ENCODE measurements at regions not wholly inside any gene's neighbourhood (a gene's known extent, or its start where the extent isn't known, plus 50 kb on each side); places are given as distances from the start of the nearest gene placed in this dataset.
A peak's percentile ranks its signal among the peaks of the same experiment; 100 is the strongest.

DNA sequence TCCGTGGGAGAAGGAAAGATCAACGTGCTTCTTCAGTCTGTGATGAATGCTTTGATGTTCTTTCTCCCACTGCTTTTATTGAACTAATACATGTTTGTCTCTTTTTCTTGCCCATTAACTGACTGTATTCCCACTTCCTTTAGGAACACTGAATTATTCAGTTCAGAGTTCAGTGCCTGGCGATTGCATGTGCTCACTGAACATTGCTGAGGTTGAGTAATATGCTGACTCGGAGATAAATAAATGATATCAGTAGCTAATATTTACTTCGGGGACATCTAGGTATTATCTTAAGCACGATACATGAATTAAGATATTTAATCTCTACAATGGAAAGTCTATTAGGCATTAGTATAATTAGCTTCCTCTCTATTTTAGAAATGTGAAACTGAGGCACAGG is 102.3 kb upstream of the OR5AK2 start:
- Histone ChIP-seq H3K4me2 (no peak overlapping the region), H4K20me1 (ENCODE audit: insufficient read depth) (no peaks in the 10 kb centered on the region), H2AFZ (ENCODE audit: low read depth) (no peak overlapping the region), H3K4me1 (ENCODE audit: control insufficient read depth in 1 of 2, insufficient read depth in 2 of 2, low read depth in 1 of 2, low read length in 1 of 2) (peaks cover 0 to 10% of the 10 kb centered on the region in 2 experiments; a peak in 2 of 4 replicates), H3K27ac (ENCODE audit: low read depth in 2 of 2, low read length in 1 of 2) (no peak overlapping the region; a peak in 1 of 4 replicates), H3K27me3 (ENCODE audit: insufficient read depth) (no peaks in the 10 kb centered on the region), H3K36me3 (replicated peaks in 1 of 2; ENCODE audit: control insufficient read depth in 1 of 2, insufficient read depth in 2 of 2, low read length in 1 of 2) (no peaks in the 10 kb centered on the region), H3K9me3 (no peaks in the 10 kb centered on the region), H3K9me2 (no peaks in the 10 kb centered on the region), H3F3A (replicated peaks; ENCODE audit: insufficient read depth) (no peaks in the 10 kb centered on the region), H3K4me3 (ENCODE audit: low read depth in 2 of 2, low read length in 1 of 2) (no peak overlapping the region), H3K79me2 (ENCODE audit: insufficient read depth) (no peaks in the 10 kb centered on the region), H3K9ac (no peak overlapping the region)
- ChIA-PET CTCF (interaction anchor here (2.0 to 2.1 kb wide), 2 partner anchors 45 to 363 kb away, joined by 6 to 7 read pairs; no protein-coding TSS in a partner anchor), POLR2A (no interaction called here)
- no peak for DNase-seq
- TF ChIP-seq GATA2 (CRISPR knock-in tag; IDR thresholded peaks at IDR 0.05) (no peak), NRF1 (IDR thresholded peaks at IDR 0.05; ENCODE audit: low read depth, low read length) (no peak), YY1 (IDR thresholded peaks at IDR 0.05; ENCODE audit: low read depth) (no peak), GABPA (IDR thresholded peaks at IDR 0.05; ENCODE audit: low read depth) (no peak)
- 37% methylated on average over 6 of the region's 6 CpGs for WGBS (ENCODE audit: low lambda C conversion rate)

DNA sequence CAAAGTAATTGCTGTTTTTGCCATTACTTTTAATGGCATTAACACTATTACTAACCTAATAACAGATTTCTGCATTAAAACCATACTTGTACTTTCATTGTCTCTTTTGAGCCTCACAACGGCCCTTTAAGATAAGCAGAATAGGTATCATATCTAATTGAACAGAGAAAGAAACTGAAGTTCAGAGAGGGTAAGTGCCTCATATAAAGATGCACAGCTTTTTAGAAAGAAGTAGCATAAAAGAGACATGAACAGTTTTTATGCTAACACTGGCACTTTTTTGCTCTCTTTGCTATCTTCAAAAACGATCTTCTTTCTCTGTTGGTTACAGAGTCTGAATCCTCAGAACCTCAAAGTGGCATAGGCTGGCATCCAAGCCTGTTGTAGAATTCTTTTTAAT is 102.9 kb upstream of the OR5AK2 start:
- DNase-seq: no peak
- no peaks in the 10 kb centered on the region for H3K36me3 ChIP-seq (replicated peaks in 1 of 2; ENCODE audit: control insufficient read depth in 1 of 2, insufficient read depth in 2 of 2, low read length in 1 of 2)
- H3F3A ChIP-seq (replicated peaks; ENCODE audit: insufficient read depth): no peaks in the 10 kb centered on the region
- ChIA-PET POLR2A (no interaction called here), CTCF (interaction anchor here (2.1 to 2.5 kb wide), 2 partner anchors 45 to 363 kb away, joined by 7 to 10 read pairs; no protein-coding TSS in a partner anchor)
- H4K20me1 ChIP-seq (ENCODE audit: insufficient read depth): no peaks in the 10 kb centered on the region
- no peak overlapping the region for H3K4me3 ChIP-seq (ENCODE audit: low read depth in 2 of 2, low read length in 1 of 2)
- H3K27me3 ChIP-seq (ENCODE audit: insufficient read depth): no peaks in the 10 kb centered on the region
- H3K9me3 ChIP-seq: no peaks in the 10 kb centered on the region
- H3K79me2 ChIP-seq (ENCODE audit: insufficient read depth): no peaks in the 10 kb centered on the region
- no peak overlapping the region for H2AFZ ChIP-seq (ENCODE audit: low read depth)
- H3K27ac ChIP-seq (ENCODE audit: low read depth in 2 of 2, low read length in 1 of 2): peak overlapping the region in 1 of 2 experiments; percentile 85; a peak in 1 of 4 replicates
- no peaks in the 10 kb centered on the region for H3K9me2 ChIP-seq
- H3K9ac ChIP-seq: no peak overlapping the region
- TF ChIP-seq RCOR1 (IDR thresholded peaks at IDR 0.05; ENCODE audit: low read length) (no peak), TAF1 (IDR thresholded peaks at IDR 0.05; ENCODE audit: borderline replicate concordance, low read depth, low read length) (no peak), MEF2A (IDR thresholded peaks at IDR 0.05; ENCODE audit: borderline replicate concordance, low read depth) (no peak)
- WGBS (ENCODE audit: low lambda C conversion rate): 17% methylated on average over 2 of the region's 2 CpGs
- H3K4me2 ChIP-seq: no peak overlapping the region
- peaks cover 0 to 10% of the 10 kb centered on the region in 2 experiments; a peak in 2 of 4 replicates for H3K4me1 ChIP-seq (ENCODE audit: control insufficient read depth in 1 of 2, insufficient read depth in 2 of 2, low read depth in 1 of 2, low read length in 1 of 2)

DNA sequence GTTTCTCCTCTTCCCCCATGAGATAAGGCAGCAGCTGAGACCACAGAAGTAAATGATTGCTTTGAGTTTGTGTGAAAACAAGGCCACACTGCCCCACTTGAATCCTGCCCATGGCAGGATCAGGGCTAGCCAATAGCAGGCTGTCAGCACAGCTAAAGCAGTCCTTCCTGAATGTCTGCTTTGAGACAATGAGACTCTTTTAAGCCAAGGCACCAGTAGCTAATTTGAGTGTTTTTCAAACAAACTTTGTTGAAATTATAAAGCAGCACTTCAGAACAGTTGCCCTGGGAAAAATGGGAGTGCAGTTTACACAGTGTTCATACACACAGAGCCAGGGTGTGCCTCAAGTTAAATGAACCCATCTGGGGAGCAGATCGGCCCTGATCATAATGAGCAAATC is 103.5 kb upstream of the OR5AK2 start:
- no peaks in the 10 kb centered on the region for H3K79me2 ChIP-seq (ENCODE audit: insufficient read depth)
- H3F3A ChIP-seq (replicated peaks; ENCODE audit: insufficient read depth): no peaks in the 10 kb centered on the region
- H3K27ac ChIP-seq (ENCODE audit: low read depth in 2 of 2, low read length in 1 of 2): peak overlapping the region in 1 of 2 experiments; percentile 85; a peak in 2 of 4 replicates
- no peak overlapping the region for H3K4me3 ChIP-seq (ENCODE audit: low read depth in 2 of 2, low read length in 1 of 2)
- no peaks in the 10 kb centered on the region for H3K9me2 ChIP-seq
- no peak overlapping the region for H3K4me2 ChIP-seq
- peak; percentile 23 for DNase-seq
- no peaks in the 10 kb centered on the region for H3K36me3 ChIP-seq (replicated peaks in 1 of 2; ENCODE audit: control insufficient read depth in 1 of 2, insufficient read depth in 2 of 2, low read length in 1 of 2)
- WGBS (ENCODE audit: low lambda C conversion rate): 36% methylated on average over 1 of the region's 1 CpG
- no peak overlapping the region for H3K9ac ChIP-seq
- H3K27me3 ChIP-seq (ENCODE audit: insufficient read depth): no peaks in the 10 kb centered on the region
- no peaks in the 10 kb centered on the region for H4K20me1 ChIP-seq (ENCODE audit: insufficient read depth)
- no peaks in the 10 kb centered on the region for H3K9me3 ChIP-seq
- no peak overlapping the region for H2AFZ ChIP-seq (ENCODE audit: low read depth)
- H3K4me1 ChIP-seq (ENCODE audit: control insufficient read depth in 1 of 2, insufficient read depth in 2 of 2, low read depth in 1 of 2, low read length in 1 of 2): peaks cover 0 to 10% of the 10 kb centered on the region in 2 experiments; a peak in 2 of 4 replicates
- TF ChIP-seq CHD2 (IDR thresholded peaks at IDR 0.05; ENCODE audit: low read length, partially characterized antibody): no peak
- no peak for TF ChIP-seq RAD21 (IDR thresholded peaks at IDR 0.05; ENCODE audit: low read length)
- TF ChIP-seq MXI1 (IDR thresholded peaks at IDR 0.05; ENCODE audit: low read depth, low read length): no peak
- TF ChIP-seq FOSL2 (IDR thresholded peaks at IDR 0.05; ENCODE audit: borderline replicate concordance, low read depth): no peak
- no peak for TF ChIP-seq POLR2AphosphoS5 (IDR thresholded peaks at IDR 0.05; ENCODE audit: low read depth, low read length)
- TF ChIP-seq, protein P1, sequence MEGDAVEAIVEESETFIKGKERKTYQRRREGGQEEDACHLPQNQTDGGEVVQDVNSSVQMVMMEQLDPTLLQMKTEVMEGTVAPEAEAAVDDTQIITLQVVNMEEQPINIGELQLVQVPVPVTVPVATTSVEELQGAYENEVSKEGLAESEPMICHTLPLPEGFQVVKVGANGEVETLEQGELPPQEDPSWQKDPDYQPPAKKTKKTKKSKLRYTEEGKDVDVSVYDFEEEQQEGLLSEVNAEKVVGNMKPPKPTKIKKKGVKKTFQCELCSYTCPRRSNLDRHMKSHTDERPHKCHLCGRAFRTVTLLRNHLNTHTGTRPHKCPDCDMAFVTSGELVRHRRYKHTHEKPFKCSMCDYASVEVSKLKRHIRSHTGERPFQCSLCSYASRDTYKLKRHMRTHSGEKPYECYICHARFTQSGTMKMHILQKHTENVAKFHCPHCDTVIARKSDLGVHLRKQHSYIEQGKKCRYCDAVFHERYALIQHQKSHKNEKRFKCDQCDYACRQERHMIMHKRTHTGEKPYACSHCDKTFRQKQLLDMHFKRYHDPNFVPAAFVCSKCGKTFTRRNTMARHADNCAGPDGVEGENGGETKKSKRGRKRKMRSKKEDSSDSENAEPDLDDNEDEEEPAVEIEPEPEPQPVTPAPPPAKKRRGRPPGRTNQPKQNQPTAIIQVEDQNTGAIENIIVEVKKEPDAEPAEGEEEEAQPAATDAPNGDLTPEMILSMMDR (IDR thresholded peaks at IDR 0.05): no peak
- TF ChIP-seq MEF2A (IDR thresholded peaks at IDR 0.05; ENCODE audit: borderline replicate concordance, low read depth): no peak
- no peak for TF ChIP-seq TEAD4 (IDR thresholded peaks at IDR 0.05; ENCODE audit: borderline replicate concordance, insufficient read depth)
- no peak for TF ChIP-seq NFIC (IDR thresholded peaks at IDR 0.05; ENCODE audit: borderline replicate concordance)
- TF ChIP-seq, protein P2, sequence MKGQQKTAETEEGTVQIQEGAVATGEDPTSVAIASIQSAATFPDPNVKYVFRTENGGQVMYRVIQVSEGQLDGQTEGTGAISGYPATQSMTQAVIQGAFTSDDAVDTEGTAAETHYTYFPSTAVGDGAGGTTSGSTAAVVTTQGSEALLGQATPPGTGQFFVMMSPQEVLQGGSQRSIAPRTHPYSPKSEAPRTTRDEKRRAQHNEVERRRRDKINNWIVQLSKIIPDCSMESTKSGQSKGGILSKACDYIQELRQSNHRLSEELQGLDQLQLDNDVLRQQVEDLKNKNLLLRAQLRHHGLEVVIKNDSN (IDR thresholded peaks at IDR 0.05; ENCODE audit: borderline replicate concordance, low read depth): no peak
- TF ChIP-seq EP300 (IDR thresholded peaks at IDR 0.05; ENCODE audit: borderline replicate concordance in 1 of 2, low read depth in 1 of 2, low read length in 1 of 2): no peak
- no peak for TF ChIP-seq RXRA (IDR thresholded peaks at IDR 0.05; ENCODE audit: borderline replicate concordance, low read depth)
- POLR2A ChIA-PET: no interaction called here
- CTCF ChIA-PET: interaction anchor here (1.5 to 2.5 kb wide), 3 partner anchors 19 to 364 kb away, joined by 3 to 10 read pairs (median 7); no protein-coding TSS in a partner anchor
